ENCODE measurements at regions not wholly inside any gene's neighbourhood (a gene's known extent, or its start where the extent isn't known, plus 50 kb on each side); places are given as distances from the start of the nearest gene placed in this dataset.
"Not testable (repeated sequence)": the region's sequence is repeated elsewhere in the genome, so short reads cannot be mapped to it uniquely, and the experiment has no call there.

GRCh38 chr16:88136211-88136713, 185.0 kb downstream of the BANP start:
- not testable (repeated sequence) for ATAC-seq (ENCODE audit: low FRiP score)

DNA sequence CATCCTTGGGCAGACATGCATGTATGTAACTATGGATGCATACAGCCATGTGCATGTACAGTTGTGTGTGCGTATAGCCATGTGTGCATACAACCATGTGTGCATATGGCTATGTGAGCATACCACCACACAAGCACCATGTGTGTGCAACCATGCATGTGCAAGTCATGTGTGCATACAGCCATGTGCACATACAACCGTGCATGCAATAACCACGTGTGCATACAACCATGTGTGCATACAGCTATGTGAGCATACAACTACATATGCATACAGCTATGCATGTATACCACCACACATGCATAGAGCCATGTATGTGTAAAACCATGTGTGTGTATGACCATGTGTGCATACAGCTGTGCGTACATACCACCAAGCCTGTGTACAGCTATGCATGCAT, 185.7 kb downstream of the BANP start:
- ATAC-seq (ENCODE audit: low FRiP score); DNase-seq (ENCODE audit: low spot score): not testable (repeated sequence)

More at GRCh38 chr16:88136211-88136713, 185.0 kb downstream of the BANP start:
- not testable (repeated sequence) for DNase-seq (ENCODE audit: low spot score)

GRCh38 chr16:88139141-88139540, 187.9 kb downstream of the BANP start:
- not testable (repeated sequence) for ATAC-seq (ENCODE audit: low FRiP score); DNase-seq (ENCODE audit: low spot score)

DNA sequence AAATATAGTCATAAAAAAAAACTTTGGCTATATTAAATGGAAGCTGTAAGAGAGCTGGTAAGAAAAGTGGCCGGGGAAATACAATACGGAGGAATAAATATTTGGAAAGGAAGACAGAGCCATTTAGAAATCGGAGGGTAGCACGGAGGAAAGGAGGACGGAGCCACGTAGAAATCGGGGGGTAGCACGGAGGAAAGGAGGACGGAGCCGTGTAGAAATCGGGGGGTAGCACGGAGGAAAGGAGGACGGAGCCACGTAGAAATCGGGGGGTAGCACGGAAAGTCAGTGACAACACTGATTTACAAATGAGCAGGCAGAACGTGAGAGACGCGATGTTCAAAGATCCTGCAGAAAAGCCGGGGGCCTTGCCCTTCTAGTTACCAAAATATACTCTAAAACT, 189.0 kb downstream of the BANP start:
- DNase-seq (ENCODE audit: low spot score); ATAC-seq (ENCODE audit: low FRiP score): not testable (repeated sequence)

DNA sequence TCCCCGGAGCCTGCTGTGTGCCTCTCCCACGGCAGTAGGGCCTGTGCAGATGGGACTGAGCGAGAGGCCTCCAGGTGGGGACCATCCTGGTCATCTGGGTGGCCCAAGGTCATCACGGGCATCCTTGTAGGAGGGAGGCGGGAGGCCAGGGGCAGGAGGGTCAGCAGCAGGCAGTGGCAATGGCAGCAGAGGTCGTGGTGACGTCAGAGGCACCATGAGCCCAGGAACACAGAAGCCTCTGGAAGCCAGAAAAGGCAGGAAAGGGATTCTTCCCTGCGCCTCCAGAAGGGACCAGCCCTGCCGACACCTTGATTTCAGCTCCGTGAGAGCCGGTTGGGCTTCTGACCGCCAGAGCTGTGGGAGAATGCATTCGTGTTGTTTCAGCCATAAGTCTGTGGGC, 190.3 kb downstream of the BANP start:
- no peak for DNase-seq (ENCODE audit: low spot score)
- no peak for ATAC-seq (ENCODE audit: low FRiP score)
- TF ChIP-seq, protein P1, sequence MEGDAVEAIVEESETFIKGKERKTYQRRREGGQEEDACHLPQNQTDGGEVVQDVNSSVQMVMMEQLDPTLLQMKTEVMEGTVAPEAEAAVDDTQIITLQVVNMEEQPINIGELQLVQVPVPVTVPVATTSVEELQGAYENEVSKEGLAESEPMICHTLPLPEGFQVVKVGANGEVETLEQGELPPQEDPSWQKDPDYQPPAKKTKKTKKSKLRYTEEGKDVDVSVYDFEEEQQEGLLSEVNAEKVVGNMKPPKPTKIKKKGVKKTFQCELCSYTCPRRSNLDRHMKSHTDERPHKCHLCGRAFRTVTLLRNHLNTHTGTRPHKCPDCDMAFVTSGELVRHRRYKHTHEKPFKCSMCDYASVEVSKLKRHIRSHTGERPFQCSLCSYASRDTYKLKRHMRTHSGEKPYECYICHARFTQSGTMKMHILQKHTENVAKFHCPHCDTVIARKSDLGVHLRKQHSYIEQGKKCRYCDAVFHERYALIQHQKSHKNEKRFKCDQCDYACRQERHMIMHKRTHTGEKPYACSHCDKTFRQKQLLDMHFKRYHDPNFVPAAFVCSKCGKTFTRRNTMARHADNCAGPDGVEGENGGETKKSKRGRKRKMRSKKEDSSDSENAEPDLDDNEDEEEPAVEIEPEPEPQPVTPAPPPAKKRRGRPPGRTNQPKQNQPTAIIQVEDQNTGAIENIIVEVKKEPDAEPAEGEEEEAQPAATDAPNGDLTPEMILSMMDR (IDR thresholded peaks at IDR 0.05), result no peak

- DNase-seq (ENCODE audit: low spot score); ATAC-seq (ENCODE audit: low FRiP score): not testable (repeated sequence)
Observed at GRCh38 chr16:88142056-88142935, 191.1 kb downstream of the BANP start.

GRCh38 chr16:88143122-88144027, 192.1 kb downstream of the BANP start:
- not testable (repeated sequence) for ATAC-seq (ENCODE audit: low FRiP score)

DNA sequence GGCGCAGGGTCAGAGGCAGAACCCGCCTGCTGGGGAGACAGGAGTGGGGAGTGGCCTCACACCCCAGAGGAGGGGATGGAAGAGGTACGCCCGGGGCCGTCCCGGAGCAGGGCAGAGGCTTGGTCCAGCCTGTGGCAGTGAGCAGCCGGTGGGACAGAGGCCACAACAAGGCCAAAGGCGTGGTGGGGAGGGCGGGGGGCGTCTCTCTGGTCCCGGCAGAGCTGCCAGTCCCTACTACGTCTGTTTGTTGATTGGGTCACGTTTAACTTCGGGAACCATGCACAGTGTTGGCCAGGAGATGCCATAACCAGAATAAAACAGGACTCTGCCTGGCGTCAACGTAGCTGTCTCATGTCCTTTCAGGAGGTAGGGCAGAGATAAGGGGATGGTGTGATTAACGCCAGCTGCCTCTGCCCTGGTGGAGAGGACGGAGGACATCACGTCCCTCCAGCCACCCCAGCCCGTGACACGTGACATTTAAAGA, 192.8 kb downstream of the BANP start:
- DNase-seq (ENCODE audit: low spot score), result no peak
- TF ChIP-seq, protein P1 (IDR thresholded peaks at IDR 0.05), result no peak
- ATAC-seq (ENCODE audit: low FRiP score), result no peak

More at GRCh38 chr16:88143122-88144027, 192.1 kb downstream of the BANP start:
- DNase-seq (ENCODE audit: low spot score), result not testable (repeated sequence)

- DNase-seq (ENCODE audit: low spot score); ATAC-seq (ENCODE audit: low FRiP score): not testable (repeated sequence)
Observed at GRCh38 chr16:88145376-88145775, 194.1 kb downstream of the BANP start.

- ATAC-seq (ENCODE audit: low FRiP score); DNase-seq (ENCODE audit: low spot score): not testable (repeated sequence)
Observed at GRCh38 chr16:88145824-88146405, 194.7 kb downstream of the BANP start.

GRCh38 chr16:88148078-88148477, 196.8 kb downstream of the BANP start:
- DNase-seq (ENCODE audit: low spot score); ATAC-seq (ENCODE audit: low FRiP score): not testable (repeated sequence)

DNA sequence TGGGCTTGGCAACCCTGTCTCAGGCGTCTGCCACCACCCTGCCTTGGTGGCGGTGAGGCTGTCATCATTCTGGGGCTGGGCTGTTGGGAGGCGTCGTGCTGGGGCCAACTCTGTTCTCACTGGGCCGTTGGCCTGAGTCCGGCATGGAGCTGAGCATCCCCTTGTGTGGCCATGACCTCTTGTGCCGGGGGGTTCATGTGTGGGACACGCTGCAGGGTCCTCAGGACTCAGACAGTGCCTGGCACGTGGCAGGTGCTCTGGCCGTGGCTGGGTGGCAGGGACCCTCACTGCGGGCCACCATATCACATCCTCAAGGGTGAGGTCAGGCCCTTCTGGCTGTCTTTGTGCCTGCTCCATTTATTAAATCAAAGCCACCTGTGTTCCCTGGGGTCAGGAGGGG, 197.4 kb downstream of the BANP start:
- ATAC-seq (ENCODE audit: low FRiP score); DNase-seq (ENCODE audit: low spot score): not testable (repeated sequence)

- DNase-seq (ENCODE audit: low spot score); ATAC-seq (ENCODE audit: low FRiP score): not testable (repeated sequence)
Observed at GRCh38 chr16:88149158-88149603, 197.9 kb downstream of the BANP start.

- ATAC-seq (ENCODE audit: low FRiP score); DNase-seq (ENCODE audit: low spot score): not testable (repeated sequence)
Observed at GRCh38 chr16:88149663-88150062, 198.4 kb downstream of the BANP start.

GRCh38 chr16:88150456-88151128, 199.4 kb downstream of the BANP start:
- not testable (repeated sequence) for ATAC-seq (ENCODE audit: low FRiP score); DNase-seq (ENCODE audit: low spot score)

Data from omental fat pad (tissue), 3 donors.